ENCODE measurements at regions not wholly inside any gene's neighbourhood (a gene's known extent, or its start where the extent isn't known, plus 50 kb on each side); places are given as distances from the start of the nearest gene placed in this dataset.

GRCh38 chr9:107064378-107064777, 201.4 kb downstream of the ZNF462 start:
- no peak for TF ChIP-seq CTCF (IDR thresholded peaks at IDR 0.05; ENCODE audit: unreplicated experiment)
- no TSS peak for BruUV-seq (replicated peaks)
- no peaks in the 10 kb centered on the region for H3K9me3 Mint-ChIP-seq (ENCODE audit: unreplicated experiment)
- H3K27me3 Mint-ChIP-seq (ENCODE audit: insufficient read depth, unreplicated experiment) = no peaks in the 10 kb centered on the region
- no peak for DNase-seq (ENCODE audit: unreplicated experiment)
- intact Hi-C loops (cut with micrococcal nuclease) = no loop called here
- H3K4me1 Mint-ChIP-seq (ENCODE audit: insufficient read depth, unreplicated experiment) = no peaks in the 10 kb centered on the region
- no peak overlapping the region for H3K4me3 Mint-ChIP-seq (ENCODE audit: unreplicated experiment)
- POLR2A ChIA-PET = no interaction called here
- no peaks in the 10 kb centered on the region for H3K36me3 Mint-ChIP-seq (ENCODE audit: insufficient read depth, unreplicated experiment)
- no peak overlapping the region for H3K27ac Mint-ChIP-seq (ENCODE audit: low read depth, unreplicated experiment)
- CTCF ChIA-PET = interaction anchor here (0.6 to 1.8 kb wide), 2 partner anchors 8 to 293 kb away, joined by 3 read pairs; no protein-coding TSS in a partner anchor

DNA sequence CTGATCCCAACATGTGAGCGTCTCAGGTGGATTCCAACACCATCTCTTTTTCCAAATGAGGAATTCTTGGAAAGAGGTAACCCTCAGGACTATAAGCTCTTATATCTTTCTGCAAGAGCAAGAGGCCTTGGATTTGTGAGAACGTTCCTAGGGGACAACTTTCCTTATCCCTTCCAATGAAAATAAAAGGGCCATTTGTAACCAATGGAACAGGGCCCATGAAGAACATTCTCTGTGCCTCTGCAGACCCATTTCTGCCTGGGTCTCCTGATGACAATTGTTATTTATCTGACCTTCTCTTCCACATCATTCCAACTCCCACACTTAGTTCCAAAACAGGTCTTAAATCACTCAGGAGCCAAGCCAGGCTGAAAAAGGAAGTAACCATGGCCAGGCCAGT, 202.6 kb downstream of the ZNF462 start:
- no TSS peak for BruUV-seq (replicated peaks)
- intact Hi-C loops (cut with micrococcal nuclease) = no loop called here

GRCh38 chr9:107067739-107068416, 204.9 kb downstream of the ZNF462 start:
- CTCF ChIA-PET = interaction anchor here (0.9 kb wide), 1 partner anchor 11 kb away, joined by 3 read pairs; no protein-coding TSS in a partner anchor
- Mint-ChIP-seq H3K27ac (ENCODE audit: low read depth, unreplicated experiment) (no peak overlapping the region), H3K4me3 (ENCODE audit: unreplicated experiment) (no peak overlapping the region), H3K27me3 (ENCODE audit: insufficient read depth, unreplicated experiment) (no peaks in the 10 kb centered on the region), H3K9me3 (ENCODE audit: unreplicated experiment) (no peaks in the 10 kb centered on the region), H3K36me3 (ENCODE audit: insufficient read depth, unreplicated experiment) (no peaks in the 10 kb centered on the region), H3K4me1 (ENCODE audit: insufficient read depth, unreplicated experiment) (no peaks in the 10 kb centered on the region)
- DNase-seq (ENCODE audit: unreplicated experiment) = no peak
- TF ChIP-seq CTCF (IDR thresholded peaks at IDR 0.05; ENCODE audit: unreplicated experiment) = no peak
- POLR2A ChIA-PET = no interaction called here
- no TSS peak for BruUV-seq (replicated peaks)
- intact Hi-C loops (cut with micrococcal nuclease) = no loop called here

More for the DNA sequence above, 202.6 kb downstream of the ZNF462 start:
- TF ChIP-seq CTCF (IDR thresholded peaks at IDR 0.05; ENCODE audit: unreplicated experiment) = no peak
- Mint-ChIP-seq H3K4me1 (ENCODE audit: insufficient read depth, unreplicated experiment) (no peaks in the 10 kb centered on the region), H3K4me3 (ENCODE audit: unreplicated experiment) (no peak overlapping the region), H3K36me3 (ENCODE audit: insufficient read depth, unreplicated experiment) (no peaks in the 10 kb centered on the region), H3K9me3 (ENCODE audit: unreplicated experiment) (no peaks in the 10 kb centered on the region), H3K27ac (ENCODE audit: low read depth, unreplicated experiment) (no peak overlapping the region), H3K27me3 (ENCODE audit: insufficient read depth, unreplicated experiment) (no peaks in the 10 kb centered on the region)
- no peak for DNase-seq (ENCODE audit: unreplicated experiment)
- CTCF ChIA-PET = interaction anchor here (0.6 to 1.8 kb wide), 3 partner anchors 9 to 1235 kb away, joined by 3 to 5 read pairs (median 4); no protein-coding TSS in a partner anchor
- POLR2A ChIA-PET = no interaction called here

- no peak overlapping the region for H3K4me3 Mint-ChIP-seq (ENCODE audit: unreplicated experiment)
- no peaks in the 10 kb centered on the region for H3K27me3 Mint-ChIP-seq (ENCODE audit: insufficient read depth, unreplicated experiment)
- no peak for DNase-seq (ENCODE audit: unreplicated experiment)
- BruUV-seq (replicated peaks) = no TSS peak
- intact Hi-C loops (cut with micrococcal nuclease) = no loop called here
- no peaks in the 10 kb centered on the region for H3K9me3 Mint-ChIP-seq (ENCODE audit: unreplicated experiment)
- H3K4me1 Mint-ChIP-seq (ENCODE audit: insufficient read depth, unreplicated experiment) = no peaks in the 10 kb centered on the region
- no peaks in the 10 kb centered on the region for H3K36me3 Mint-ChIP-seq (ENCODE audit: insufficient read depth, unreplicated experiment)
- CTCF ChIA-PET = interaction anchor here (0.6 to 0.9 kb wide), 3 partner anchors 10 to 1187 kb away, joined by 3 read pairs; no protein-coding TSS in a partner anchor
- no peak overlapping the region for H3K27ac Mint-ChIP-seq (ENCODE audit: low read depth, unreplicated experiment)
- TF ChIP-seq CTCF (IDR thresholded peaks at IDR 0.05; ENCODE audit: unreplicated experiment) = no peak
- POLR2A ChIA-PET = no interaction called here
These were observed 205.6 kb downstream of the ZNF462 start for GRCh38 chr9:107068581-107068980.
